Hindlimb muscle (tissue), 1 donor: ENCODE measurements at regions not wholly inside any gene's neighbourhood (a gene's known extent, or its start where the extent isn't known, plus 50 kb on each side); places are given as distances from the start of the nearest gene placed in this dataset.

ENCODE experiments used
- DNase-seq: peaks from one replicate; pipeline ENCODE4 v3.0.0-alpha.2; 2013

DNA sequence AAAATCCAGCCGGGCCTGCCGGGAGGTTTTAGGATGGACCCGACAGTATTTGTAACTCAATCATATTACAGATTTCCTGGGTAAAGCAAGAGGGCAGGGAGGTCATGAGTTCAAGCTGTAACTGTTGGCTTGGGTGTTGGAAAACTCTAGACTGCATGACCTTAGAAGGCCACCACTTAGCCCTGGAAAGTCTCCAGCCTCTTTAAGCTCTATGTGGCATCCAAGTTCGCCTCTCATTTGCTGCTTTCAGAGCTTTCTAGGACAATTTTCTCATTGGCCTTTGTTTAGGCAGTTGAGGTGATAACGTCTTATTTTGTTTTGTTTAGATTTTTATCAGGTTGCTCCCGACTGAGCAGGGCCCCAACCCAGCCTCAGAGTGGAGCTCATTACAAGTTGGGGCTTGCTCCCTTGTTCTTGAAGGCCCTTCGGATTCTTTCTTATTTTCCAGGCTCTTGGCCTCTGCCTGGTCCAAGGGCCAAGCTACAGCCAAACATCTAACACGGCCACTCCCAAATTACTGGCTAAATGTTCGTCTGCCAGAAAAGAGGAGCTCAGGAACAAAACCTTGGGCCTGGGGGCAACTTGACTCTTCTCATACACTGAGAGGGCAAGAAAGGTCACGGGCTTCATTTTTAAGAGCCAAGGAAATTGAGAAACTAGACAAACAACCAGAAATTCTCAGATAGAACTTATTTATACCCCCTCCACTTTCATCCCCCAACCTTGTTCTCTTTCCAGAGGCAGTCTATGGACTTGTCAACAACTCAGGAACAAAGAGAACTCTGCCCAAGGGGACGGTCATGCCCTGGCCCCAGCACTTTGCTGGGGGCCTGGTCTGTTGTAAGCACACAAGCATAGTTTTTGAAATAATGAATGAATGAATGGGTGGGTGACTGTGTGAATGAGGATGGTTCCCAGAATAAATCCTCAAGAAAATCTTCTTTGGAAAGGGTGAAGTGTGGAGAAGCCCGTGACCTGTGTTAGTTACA is 526.9 kb downstream of the BNC2 start:
- no peak for DNase-seq

DNA sequence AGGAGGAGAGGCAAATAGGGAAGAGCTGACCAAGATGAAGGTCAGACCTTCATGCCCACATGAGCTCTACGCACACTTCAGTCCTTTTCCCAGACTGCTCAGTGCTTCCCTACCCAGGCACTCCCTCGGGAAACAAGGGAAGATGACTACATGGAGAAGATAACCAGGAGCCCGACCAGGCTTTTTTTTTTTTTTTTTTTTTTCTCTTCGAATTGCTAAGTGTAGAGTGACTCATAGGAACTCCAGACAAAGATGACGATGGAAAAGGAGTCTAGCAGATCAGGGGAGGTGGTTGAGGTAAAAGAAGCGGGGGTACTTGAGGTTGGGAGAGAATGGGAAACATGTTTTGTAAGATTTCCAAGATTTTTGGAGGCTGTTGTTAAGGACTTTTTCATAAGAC is 526.1 kb downstream of the BNC2 start:
- no peak for DNase-seq

DNA sequence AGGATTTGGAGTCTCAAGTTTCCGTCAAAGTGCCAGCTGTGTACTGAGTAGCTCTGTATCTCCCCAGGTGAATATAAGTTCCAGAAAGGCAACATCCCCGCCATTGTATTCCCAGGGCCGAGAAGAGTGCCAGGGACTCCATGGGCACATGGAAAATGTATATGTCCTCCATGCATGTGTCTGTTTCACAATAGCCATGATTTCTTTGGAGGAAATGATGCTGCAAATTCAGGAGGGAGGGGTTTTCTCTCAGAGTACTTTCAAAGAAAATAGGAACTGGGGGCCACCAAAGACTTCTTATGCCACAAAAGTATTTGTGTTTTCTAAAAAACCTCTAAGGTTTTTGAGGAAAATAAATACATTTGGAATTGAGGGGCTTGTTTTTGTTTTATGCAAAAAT is 524.6 kb downstream of the BNC2 start:
- no peak for DNase-seq

DNA sequence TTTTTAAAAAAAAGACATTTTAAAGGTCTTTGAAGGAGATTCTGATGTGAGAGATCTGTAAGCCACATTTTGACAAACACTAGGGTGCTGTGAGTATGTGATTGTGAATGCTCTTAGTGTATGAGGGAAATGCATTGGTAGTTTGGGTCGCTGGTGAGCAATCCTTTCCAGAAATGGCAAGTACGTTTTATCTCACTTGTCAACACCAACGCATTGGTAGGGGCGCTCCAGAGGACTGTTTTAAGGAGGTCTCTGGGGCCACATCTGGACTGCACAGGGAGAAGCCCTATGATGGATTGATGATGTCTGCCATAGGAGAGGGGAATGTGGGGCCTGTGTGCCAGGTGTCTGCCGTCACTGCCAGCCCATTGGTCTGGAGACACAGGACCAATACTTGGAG is 522.6 kb downstream of the BNC2 start:
- no peak for DNase-seq

DNA sequence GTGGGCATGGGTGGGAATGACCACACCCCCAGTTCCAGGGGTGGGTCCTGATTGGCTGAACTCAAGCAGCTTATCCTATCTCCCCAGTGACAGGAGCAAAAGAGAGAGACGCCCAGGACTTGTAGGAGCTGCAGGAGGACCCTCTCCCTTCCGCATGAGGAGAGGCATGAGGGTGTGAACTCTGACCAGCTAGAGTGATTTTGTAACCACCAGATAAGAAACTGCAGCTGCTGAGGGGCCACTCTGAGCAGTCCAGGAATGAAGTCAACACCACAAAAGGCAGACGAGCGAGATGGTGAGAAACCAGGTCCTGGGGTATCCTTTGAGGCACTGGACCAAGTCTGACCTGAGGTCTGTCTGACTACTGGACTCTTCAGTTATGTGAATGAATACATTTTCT is 521.9 kb downstream of the BNC2 start:
- DNase-seq, result no peak

DNA sequence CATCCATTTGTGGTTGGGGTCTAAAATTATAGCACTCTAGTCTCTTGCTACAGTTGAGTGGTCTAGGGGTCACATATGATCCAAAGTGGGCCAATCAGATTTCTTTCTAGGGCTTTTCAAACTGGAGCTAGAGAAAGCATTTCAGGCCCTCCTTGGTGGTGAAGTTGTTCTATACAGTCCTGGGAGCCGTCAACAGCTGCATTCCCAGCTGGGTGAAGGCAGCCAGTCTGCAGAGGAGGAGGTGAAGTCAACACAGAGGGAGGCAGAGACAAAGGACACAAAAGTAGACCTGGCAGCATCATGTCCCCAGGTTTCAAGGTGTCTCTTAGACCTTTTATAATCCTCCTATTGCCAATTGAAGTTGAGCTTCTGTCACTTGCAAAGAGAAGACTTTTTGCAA is 518.2 kb downstream of the BNC2 start:
- no peak for DNase-seq

DNA sequence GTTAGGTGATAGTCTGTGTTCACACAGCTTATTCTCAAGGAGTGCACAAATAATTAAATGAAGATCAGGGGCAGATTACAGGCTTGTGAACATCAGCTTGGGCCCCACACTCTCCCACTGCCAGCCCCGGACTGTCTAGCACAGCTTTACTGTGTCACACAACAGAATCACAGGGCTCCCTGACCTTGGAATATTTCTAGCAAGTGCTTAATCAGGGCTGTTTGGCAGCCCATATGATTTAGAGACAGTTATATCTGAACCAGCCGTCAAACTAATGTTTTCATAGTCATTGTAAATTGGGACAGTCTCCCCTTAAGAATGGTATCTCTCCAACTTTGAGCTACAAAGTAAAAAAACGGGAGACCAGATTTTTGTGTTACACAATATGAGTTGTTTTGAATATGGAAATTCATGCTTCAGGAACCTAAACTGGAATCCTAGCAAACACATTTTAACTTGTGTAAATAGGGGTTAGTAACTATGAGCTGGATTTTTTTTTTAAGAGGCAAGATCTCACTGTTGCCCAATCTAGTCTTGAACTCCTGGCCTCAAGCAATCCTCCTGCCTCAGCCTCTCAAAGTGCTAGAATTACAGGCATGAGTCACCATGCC is 517.6 kb downstream of the BNC2 start:
- DNase-seq, result no peak

DNA sequence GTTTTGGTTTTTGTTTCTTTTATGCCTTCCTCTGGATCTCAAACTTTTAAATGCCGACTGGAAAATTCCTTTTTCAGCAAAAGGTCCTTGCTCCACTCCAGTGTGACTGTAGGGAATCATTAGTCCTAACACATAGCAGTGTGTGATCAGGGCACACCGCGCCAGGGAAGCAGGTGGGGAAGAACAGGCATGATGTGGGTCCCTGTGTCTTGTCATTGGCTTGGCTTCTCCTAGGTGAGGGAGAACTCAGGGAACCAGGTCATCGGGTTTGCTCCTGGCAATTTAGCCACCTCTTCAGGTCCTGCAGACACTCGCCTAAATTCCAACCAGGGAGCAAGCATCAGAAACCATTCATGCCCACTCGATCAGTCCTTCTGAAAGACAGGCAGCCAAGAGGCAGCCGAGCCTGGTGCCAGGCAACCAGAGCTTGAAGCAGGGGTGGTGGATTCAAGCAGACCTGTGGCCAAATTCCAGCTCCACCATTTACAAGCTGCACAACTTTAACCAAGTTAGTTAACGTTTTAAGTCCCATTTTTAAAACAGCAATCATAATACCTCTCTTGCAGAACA is 514.2 kb downstream of the BNC2 start:
- no peak for DNase-seq

DNA sequence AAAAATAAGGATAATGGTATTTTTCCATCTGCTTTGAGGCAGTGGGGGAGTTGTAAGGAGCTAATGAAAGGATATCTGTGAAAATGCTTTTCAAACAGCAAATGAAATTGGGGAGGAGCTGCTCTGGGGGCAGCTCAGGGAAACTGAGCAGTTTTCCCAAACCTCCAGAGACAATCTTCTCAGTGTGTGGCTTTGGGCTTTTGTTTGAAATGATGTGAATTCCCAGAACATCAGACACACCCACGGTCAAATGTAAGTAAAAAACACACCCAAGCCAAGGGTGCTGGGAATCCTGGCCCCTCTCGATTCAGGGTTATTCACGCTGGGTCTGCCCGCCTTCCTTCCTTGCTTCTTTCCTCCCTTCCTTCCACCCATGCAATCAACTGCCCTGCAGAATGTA is 512.6 kb downstream of the BNC2 start:
- DNase-seq, result no peak

DNA sequence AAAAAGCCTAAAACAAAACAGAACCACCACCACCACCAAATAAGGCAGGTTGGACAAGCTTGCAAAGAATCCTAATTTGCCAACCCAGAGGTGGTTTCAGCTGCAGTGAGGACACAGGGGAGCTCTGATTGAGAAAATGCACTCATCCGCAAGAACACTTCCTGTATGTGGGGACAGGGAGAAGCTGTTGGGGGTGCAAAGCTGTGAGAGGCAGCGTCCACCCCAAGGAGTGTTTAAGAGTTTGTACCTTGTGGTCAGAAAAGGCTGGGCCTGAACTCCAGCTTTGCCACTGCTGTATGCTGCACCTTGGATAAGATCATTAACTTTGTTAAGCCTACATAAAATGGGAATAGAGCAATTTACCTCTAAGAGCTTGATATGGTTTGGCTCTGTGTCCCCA is 511.7 kb downstream of the BNC2 start:
- DNase-seq, result no peak
